ENCODE measurements at regions not wholly inside any gene's neighbourhood (a gene's known extent, or its start where the extent isn't known, plus 50 kb on each side); places are given as distances from the start of the nearest gene placed in this dataset.
"Not testable (repeated sequence)": the region's sequence is repeated elsewhere in the genome, so short reads cannot be mapped to it uniquely, and the experiment has no call there.

DNA sequence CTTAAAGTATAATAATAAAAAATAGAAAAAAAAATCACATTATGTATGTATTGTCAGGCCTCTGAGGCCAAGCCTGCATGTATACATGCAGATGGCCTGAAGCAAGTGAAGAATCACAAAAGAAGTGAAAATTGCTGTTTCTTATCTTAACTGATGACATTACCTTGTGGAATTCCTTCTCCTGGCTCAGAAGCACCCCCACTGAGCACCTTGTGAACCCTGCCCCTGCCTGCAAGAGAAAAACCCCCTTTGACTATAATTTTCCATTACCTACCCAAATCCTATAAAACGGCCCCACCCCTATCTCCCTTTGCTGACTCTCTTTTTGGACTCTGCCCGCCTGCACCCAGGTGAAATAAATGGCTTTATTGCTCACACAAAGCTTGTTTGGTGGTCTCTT, 1086.5 kb downstream of the SORCS3 start:
- intact Hi-C loops (cut with DNase I): not testable (repeated sequence)

DNA sequence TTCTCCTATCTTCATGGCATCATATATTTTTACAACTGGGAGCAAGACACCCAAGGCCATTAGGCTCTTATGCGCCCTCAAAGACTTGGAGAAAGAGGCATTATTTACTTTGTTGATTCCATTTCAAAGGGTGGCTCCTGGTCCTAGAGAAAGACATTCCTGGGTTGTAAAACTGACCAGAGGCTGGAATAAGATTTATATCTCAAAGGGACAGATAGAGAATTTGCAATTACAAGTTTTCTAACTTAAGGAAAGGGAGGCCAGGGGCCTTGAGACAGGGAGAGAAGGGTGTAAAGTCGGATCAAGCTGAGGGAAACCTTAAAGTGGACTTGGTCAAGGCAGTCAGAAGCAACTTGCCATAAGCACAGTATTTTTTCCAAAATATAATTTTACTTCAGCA, 1086.0 kb downstream of the SORCS3 start:
- DNase-seq (ENCODE audit: low spot score): no peak
- intact Hi-C loops (cut with DNase I): no loop called here

More for the DNA sequence above, 1086.5 kb downstream of the SORCS3 start:
- not testable (repeated sequence) for DNase-seq (ENCODE audit: low spot score)

DNA sequence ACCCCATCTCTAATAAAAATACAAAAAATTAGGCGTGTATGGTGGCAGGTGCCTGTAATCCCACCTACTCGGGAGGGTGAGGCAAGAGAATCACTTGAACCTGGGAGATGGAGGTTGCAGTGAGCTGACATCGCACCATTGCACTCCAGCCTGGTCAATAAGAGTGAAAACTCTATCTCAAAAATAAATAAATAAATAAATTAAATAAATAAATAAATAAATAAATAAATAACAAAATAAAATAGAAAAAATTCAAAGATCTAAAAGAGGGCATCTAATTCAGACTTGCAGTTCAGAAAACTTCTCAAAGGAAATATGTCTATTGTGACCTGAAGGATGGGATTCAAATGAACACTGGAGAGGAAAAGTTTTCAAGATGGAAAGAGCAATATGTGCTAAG, 1085.1 kb downstream of the SORCS3 start:
- no peak for DNase-seq (ENCODE audit: low spot score)
- intact Hi-C loops (cut with DNase I): no loop called here

DNA sequence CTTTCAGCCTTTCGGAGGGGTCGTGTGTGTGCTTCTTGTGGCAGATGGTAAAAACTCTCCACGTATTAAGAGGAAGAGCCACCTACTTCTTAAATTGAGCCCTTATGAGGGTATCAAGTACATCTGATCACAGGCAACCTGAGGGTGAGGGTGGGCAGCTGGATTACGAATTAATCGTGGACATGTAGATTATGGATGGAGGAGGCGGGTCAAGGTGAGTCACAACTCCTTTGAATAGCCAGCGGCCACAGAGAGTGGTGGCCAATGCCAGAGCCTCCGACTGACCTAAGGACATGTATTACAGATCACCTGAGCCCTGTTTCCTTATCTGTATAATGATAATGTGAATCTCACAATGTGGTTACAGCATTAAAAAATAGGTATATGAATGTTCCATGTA, 1083.9 kb downstream of the SORCS3 start:
- DNase-seq (ENCODE audit: low spot score): no peak
- intact Hi-C loops (cut with DNase I): no loop called here

DNA sequence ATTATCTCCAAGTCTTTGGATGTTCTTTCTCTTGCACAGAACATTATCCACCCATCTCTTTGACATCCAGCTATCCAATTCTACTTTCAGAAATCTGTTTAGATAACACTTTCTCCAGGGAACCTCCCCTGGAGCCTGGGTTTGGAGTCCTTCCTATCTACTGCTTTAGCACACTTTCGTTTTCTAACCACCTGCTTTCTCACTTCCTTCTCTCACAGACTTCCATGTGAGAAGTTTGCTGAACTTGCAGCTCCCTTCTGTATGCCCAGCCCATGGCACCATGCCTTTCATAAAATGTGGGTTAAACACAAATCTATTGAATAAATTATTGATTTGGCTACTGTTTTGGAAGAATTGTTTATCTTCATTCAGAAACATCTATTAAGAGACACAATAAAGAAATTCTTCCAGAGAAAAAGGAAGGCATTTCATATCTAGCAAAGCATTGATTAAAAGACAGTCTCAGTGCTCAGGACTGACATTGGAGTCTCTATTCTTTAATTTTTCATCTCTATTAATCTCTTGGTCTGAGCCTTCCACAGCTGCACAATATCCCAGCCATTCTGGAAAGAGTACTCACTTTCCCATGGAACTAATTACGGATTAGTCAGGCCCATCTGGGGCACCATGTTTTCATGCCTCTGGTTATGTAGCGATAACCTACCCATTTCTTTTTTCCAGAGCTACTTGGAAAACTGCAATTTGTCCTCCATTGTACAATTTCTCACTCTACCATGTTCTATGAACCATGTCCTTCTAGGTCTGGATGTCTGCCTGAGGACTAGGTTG, 1077.3 kb downstream of the SORCS3 start:
- no peak for DNase-seq (ENCODE audit: low spot score)
- intact Hi-C loops (cut with DNase I): no loop called here

DNA sequence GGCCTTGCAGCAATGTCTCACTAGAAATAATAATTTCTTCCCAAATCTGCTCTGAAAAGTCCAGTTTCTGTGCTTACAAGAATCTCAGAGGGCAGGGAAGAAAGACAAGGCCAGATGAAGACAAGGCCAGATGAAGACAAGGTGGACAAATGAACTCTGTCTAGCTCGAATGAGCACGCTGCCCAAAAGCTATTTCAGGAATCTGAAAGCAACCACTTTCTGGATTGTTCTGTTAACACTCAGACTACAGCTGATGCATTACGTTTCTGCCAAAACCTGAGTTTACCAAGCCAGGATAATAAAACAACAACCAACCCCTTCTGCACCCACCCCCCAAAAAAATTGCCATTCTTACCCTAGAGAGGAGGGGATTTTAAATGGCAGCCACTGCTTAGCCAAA, 1073.6 kb downstream of the SORCS3 start:
- DNase-seq (ENCODE audit: low spot score): no peak

DNA sequence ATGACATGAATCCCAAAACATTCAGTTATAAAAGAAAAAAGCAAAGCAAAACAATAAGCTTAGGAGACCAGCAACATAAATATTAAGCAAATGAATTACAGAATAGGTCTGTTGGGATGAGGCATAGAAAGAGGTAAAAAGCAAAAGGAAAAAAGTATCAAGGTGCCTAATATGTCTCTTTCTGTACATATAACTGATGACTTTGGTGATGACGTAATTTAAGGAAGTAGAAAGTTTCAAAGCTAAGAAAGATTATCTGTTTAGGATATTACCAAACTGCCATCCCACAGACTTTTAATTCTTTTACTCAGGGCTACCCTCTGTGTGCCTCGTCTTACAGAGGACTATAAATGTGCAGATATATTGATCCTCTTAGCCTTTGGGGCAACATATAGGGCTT, 1066.5 kb downstream of the SORCS3 start:
- DNase-seq (ENCODE audit: low spot score): no peak
- intact Hi-C loops (cut with DNase I): no loop called here

More for the DNA sequence above, 1073.6 kb downstream of the SORCS3 start:
- intact Hi-C loops (cut with DNase I): no loop called here

DNA sequence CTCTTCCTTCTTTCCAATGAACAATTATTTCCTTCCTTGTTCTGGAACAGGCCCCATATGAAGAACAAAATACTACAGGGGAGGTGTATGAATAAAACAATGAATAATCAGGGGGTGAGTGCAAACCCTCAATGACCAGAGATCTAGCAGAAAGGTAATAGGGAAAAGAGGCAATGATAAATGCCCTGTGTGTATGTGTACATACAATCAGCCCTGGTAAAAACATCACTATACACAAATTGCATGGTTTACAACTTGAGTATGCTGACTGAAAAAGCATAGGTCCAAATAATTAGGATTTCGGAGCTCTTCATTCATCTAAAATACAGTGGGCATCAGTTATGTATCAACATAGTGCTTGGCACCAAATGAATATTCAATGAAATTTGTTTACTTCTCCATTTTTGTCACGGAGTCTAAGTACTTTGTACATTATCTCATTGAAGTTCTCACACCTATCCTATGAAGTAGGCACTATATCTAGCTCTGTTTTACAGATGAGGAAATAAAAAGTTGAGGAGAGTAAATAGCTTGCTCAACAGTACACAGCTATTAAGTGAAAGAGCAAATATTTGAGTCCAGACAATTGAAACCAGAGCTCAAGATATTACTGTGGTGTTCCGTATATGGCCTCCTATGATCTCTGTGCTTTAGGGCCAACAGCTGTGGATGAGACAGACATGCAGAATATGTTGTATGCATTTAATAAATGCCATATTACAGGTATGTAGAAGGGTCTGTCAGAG, 1065.4 kb downstream of the SORCS3 start:
- intact Hi-C loops (cut with DNase I): no loop called here

DNA sequence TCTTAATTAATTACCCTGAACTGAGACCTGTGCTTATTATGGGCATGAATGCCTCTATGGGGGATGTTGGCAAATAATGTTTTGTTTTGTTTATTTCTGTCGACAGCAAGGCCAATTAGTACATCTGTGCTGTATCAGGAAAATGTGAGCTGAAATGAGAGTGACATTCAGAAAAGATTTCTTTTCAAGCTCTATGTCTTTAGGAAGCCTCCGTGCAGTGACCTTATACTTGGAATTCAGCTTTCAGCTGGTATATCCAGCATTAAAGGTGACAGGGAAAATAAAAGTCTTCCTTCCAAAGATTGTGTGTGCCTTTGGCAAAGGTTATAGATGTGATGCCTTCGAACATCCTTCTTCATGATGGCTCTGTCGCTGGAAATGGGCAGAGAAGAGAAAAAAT, 1061.1 kb downstream of the SORCS3 start:
- DNase-seq (ENCODE audit: low spot score): no peak
- intact Hi-C loops (cut with DNase I): no loop called here

More for the DNA sequence above, 1065.4 kb downstream of the SORCS3 start:
- DNase-seq (ENCODE audit: low spot score): no peak

DNA sequence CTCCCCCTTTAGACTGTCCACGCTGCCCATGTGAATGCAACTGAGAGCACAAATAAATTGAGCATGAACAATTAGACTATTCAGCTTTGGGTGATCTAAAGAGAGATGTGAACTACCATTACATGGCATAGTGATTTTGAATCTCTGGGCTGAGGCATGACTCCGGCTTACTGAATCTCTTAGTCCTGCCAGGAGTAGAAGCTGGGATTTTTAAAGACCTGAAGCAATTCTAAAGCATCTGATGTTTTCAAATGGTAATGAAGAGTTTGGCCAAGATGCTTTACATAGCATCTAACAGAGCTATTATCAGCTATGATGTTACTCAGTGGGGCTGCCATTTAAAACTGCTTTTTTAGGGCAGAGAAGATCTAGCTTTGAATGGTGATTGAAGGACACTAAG, 1059.1 kb downstream of the SORCS3 start:
- DNase-seq (ENCODE audit: low spot score): no peak
- intact Hi-C loops (cut with DNase I): no loop called here

DNA sequence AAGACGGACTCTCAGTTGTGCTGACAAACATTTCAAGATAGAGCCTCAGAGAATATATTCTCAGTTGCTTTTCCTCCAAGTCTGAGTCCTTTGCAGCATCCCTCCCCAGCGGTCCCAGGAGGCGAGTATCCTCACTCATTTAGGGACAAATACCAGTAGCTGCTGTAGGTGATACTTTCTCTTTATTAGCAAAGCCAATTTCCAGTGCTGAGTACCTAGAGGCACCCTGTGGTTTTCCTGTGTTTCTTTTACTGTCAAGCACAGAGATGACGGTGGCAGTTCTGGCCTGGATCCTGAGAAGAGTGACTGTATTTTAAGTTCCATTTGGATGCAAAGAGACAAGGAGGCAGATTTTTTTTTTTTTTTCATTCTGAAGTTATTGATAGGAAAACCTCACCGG, 1058.4 kb downstream of the SORCS3 start:
- intact Hi-C loops (cut with DNase I): no loop called here
- no peak for DNase-seq (ENCODE audit: low spot score)

DNA sequence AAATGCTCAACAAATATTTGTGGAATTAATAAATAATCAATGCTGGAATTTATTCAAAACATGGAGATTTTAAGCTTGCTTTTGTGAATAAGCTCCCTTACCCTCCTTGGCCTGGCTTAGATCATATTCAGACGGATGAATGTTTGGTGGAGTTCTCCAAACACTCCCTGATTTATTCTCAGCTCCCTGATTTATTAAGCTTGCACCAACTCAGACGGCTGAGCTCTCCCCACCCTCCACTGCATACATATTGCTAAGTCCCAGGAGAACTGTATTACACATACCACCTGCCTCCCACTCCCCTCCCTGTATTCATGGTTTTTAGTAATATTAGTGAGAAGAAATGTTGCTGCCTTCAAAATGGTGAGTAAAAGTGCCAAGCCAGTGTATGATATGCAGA, 1057.5 kb downstream of the SORCS3 start:
- no peak for DNase-seq (ENCODE audit: low spot score)
- intact Hi-C loops (cut with DNase I): no loop called here

DNA sequence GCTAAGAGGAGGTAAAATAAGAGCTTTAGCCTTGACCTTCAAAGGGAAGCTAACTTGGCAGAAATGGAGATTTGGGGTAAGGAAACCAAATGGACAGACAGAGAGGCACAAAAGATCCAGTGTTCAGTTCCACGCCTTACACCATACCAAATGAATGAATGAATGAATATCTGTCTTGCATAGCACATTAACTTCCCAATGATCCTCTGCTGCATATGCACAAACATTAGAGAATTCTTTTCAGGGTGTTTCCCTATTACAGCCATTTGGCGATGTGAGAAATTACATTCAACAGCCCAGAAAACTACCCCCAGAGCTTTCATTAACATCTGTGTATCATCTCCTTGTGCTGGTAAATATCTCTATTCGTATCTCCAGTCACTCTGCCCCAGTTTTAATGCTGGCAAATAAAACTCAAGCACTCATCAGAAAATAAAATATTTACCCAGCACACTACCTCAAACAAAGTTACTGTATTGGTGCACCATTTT, 1056.2 kb downstream of the SORCS3 start:
- intact Hi-C loops (cut with DNase I): no loop called here
- DNase-seq (ENCODE audit: low spot score): no peak

DNA sequence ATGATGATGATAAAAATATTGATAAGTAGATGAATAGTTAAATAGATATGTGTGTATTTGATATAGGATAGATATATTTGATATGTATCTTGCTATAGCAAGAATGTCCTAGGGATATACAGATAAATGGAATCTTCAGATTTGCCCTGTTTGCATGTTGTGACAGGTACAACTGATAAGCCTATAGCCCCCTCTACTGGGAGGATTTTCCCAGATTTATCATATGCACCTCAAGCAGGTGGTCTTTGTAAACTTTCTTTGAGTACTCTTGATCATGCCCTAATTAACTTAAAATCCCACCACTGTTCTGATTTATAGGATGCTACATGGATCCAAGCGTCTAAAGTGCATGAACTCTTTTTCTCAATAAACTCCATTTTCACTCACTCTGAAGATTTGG, 1050.7 kb downstream of the SORCS3 start:
- intact Hi-C loops (cut with DNase I): no loop called here
- DNase-seq (ENCODE audit: low spot score): no peak

DNA sequence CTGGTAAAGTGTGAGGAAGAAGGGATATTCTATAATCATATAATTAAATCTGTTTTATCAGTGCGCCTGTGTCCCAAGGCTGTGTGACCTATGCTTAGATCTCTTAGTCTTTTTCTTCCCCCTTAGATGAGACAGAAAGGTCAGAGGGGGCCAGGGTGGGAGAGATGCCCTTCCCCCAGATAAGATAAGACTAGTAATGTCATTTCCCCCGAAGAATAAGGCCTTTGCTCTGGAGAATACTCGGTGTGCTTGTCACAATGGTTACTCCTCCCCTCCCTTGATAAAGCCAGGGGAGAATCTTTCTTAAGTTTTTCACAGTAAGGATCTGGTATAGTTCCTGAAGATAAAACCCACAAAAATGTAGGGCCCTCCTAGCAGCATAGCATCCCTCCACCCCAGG, 1041.8 kb downstream of the SORCS3 start:
- intact Hi-C loops (cut with DNase I): no loop called here
- no peak for DNase-seq (ENCODE audit: low spot score)

DNA sequence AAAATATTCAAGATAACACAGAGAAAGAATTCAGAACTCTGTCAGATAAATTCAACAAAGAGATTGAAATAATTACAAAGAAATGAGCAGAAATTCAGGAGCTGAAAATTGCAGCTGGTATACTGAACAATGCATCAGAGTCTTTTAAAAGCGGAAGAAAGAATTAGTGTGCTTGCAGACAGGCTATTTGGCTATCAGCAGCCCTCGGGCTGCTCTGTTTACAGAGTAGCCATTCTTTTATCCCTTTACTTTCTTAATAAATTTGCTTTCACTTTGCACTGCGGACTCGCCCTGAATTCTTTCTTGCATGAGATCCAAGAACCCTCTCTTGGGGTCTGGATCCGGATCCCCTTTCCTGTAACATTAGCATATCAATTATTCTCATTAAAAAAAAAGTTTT, 1040.0 kb downstream of the SORCS3 start:
- intact Hi-C loops (cut with DNase I): no loop called here
- DNase-seq (ENCODE audit: low spot score): no peak

DNA sequence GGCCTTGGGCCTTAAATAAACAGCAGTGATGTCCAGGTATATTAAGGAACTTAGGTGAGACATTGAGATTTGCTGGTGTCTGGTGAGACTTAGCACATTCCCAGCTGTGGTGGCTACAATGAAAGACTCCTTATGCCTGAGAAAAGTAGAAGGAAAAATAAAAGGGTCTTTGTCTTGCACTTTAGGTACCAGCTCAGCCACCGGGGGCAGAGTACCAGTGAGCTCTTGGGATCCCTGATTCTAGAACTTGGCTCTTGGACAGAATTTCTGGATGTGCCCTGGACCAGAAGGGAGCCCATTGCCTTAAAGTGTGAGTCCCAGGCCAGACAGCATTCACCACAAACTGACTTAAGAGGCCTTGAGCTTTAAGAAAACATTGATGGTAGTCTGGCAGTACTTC, 1038.7 kb downstream of the SORCS3 start:
- no peak for DNase-seq (ENCODE audit: low spot score)
- intact Hi-C loops (cut with DNase I): no loop called here

DNA sequence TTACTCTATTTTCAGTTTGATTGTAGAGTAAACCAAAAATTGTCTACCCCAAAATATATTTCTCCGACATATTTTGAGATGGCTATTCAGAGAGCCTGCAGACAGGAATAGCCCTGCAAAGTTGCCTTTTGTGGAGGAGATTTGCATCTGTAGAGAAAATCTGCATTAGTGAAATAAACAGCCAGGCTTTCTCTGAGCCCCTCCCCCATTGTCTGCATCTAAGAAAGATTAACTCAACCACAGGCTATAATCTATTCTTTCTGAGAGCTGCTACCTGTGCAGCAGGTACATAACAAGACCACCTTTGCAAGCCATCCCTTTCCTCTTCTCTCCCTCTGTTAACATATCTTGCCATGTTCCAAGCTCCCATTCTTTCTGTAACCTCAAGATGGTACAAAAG, 1034.2 kb downstream of the SORCS3 start:
- no peak for DNase-seq (ENCODE audit: low spot score)
- intact Hi-C loops (cut with DNase I): no loop called here

DNA sequence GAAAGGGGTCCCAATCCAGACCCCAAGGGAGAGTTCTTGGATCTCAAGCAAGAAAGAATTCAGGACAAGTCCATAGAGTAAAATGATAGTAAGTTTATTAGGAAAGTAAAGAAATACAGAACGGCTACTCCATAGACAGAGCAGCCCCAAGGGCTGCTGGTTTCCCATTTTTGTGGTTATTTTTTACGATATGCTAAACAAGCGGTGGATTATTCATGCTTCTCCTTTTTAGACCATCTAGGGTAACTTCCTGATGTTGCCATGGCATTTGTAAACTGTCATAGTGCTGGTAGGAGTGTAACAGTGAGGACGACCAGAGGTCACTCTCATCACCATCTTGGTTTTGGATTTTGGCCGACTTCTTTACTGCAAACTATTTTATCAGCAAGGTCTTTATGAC, 1033.4 kb downstream of the SORCS3 start:
- intact Hi-C loops (cut with DNase I): no loop called here

DNA sequence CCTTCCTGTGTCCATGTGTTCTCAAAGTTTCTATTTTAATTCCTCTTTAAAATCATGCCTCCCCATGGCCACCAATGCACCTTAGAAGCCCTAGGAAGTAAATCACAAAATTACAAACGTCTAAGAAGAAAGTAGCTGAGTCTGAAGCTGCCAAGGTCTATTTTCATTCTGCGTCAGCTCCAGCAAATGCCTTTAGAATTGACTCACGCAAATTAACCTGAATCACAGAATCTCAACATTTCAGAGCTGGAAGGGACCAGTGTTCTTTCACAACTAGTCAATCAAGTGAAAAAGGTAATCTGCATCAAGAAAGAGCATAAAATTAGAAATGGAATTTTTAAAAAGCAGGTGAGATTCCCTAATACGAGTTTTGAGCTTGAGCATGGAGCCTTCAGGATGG, 1017.6 kb downstream of the SORCS3 start:
- DNase-seq (ENCODE audit: low spot score): no peak
- intact Hi-C loops (cut with DNase I): no loop called here

More for the DNA sequence above, 1033.4 kb downstream of the SORCS3 start:
- no peak for DNase-seq (ENCODE audit: low spot score)

DNA sequence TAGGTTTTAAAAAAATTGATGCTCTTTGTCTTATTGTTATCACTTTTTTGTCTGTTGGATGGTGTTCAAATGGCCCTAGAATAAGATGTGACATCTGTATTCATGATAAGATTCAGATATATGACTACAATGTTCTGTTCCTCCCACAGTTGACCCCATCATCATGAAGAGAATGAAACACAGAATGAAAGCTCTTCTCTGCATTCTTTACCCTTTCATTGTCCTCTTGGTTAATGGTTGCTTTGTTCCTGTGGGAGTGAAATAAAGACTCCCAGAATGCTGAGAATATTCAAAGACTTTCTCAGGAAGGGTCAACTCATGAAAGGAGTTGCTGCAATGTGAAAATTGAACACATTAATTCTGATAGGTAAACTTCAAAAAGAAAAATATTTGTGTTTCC, 1015.8 kb downstream of the SORCS3 start:
- DNase-seq (ENCODE audit: low spot score): no peak
- intact Hi-C loops (cut with DNase I): no loop called here
